ENCODE measurements at regions not wholly inside any gene's neighbourhood (a gene's known extent, or its start where the extent isn't known, plus 50 kb on each side); places are given as distances from the start of the nearest gene placed in this dataset.
"Not testable (repeated sequence)": the region's sequence is repeated elsewhere in the genome, so short reads cannot be mapped to it uniquely, and the experiment has no call there.

DNA sequence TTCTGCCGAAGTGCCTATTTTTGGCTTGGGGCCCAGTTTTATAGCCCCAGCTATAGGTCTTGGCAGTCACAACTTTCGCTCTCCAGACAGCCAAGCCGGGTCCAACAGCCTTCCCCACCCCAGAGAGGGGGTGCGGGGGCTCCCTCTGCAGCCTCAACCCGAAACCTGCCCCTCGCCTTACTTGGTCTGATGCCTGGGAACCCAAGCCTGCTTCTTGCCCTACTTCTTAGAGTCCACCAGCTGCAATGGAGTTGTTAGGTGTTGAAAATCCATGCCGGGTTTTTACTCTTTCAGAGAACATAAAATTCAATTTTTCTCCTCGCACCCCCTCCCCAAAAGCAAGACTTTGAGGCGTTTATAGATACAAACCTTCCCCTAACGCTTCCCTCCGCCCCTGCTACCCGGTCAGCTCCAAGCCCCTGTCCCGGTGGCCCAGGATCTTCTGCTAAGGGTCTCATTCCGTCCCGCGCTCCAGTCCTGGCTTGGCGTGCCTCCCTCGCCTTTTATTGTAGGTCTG is 116.7 kb downstream of the CRLF3 start:
- intact Hi-C loops (cut with DNase I, micrococcal nuclease); H3K36me3 ChIP-seq (ENCODE audit: insufficient read depth, low read length); H3K9me3 Mint-ChIP-seq; H3K9me3 ChIP-seq (ENCODE audit: control insufficient read depth in 1 of 2, insufficient read depth in 1 of 2, low read length in 2 of 2); CTCF ChIA-PET; H3K27me3 ChIP-seq (ENCODE audit: control insufficient read depth in 1 of 2, insufficient read depth in 2 of 2, low read length in 2 of 2); H3K27me3 Mint-ChIP-seq; H3K27ac ChIP-seq (ENCODE audit: low read depth in 1 of 2, low read length in 2 of 2): not testable (repeated sequence)
- POLR2A ChIA-PET = interaction anchor here (1.0 kb wide), 1 partner anchor 116 kb away, joined by 3 read pairs; no protein-coding TSS in a partner anchor
- Mint-ChIP-seq H3K4me1 (ENCODE audit: low read depth) (peaks cover 34% of the 10 kb centered on the region), H3K4me3 (peak overlapping the region; percentile 92), H3K27ac (peak overlapping the region; percentile 65), H3K36me3 (ENCODE audit: low read depth) (peaks cover 17% of the 10 kb centered on the region)
- Histone ChIP-seq H3K4me3 (ENCODE audit: low read length) (peak overlapping the region; percentile 78), H3K4me1 (ENCODE audit: insufficient read depth, low read length) (peaks cover 30% of the 10 kb centered on the region)
- DNase-seq (peak in 3 of 14 experiments; percentile 38 to 55 (median 40)), ATAC-seq (ENCODE audit: poor library complexity) (peak; percentile 21)

DNA sequence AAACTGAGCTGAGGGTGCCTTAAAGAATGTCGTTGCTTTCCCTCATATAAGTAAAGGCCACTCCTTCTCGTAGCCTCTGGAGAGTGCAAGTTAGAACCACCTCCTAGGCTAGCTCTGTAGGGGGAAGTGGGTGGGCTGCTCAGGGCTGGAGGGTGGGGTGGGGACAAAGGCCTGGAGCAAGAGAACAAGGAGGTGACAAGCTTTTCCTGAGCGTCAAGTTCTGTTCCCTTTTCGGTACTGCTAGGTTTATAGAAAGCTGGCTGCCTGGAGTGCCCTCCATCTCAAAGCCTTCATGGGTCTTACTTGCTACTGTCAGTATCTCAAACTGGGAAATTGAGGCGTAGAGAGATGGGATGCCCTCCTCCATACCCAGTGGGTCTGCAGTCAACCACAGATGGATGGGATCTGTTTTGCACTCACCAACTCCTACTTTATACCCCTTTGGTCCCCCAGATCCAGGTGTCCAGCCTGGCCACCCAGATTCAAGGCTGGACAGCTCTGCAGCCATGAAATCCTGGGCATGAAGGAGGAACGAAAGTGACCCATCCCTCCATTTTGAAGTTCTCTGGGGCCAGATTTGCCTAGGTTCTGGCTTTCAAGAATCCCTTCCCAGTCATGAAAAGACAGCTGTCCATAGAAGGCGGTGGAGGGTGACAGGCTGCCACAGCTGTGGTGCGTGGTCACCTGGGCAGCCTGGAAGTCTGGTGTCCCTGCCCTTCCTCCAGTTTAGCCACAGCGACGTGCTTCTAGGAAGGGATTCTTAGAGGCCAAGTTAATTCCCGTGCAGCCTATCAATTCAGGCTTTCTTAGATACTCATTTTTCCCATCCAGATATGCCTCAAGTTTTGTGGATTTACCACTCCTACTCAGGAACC is 117.8 kb downstream of the CRLF3 start:
- CTCF ChIA-PET = not testable (repeated sequence)
- Mint-ChIP-seq H3K4me3 (peak overlapping the region; percentile 72), H3K36me3 (ENCODE audit: low read depth) (peaks cover 17% of the 10 kb centered on the region)

DNA sequence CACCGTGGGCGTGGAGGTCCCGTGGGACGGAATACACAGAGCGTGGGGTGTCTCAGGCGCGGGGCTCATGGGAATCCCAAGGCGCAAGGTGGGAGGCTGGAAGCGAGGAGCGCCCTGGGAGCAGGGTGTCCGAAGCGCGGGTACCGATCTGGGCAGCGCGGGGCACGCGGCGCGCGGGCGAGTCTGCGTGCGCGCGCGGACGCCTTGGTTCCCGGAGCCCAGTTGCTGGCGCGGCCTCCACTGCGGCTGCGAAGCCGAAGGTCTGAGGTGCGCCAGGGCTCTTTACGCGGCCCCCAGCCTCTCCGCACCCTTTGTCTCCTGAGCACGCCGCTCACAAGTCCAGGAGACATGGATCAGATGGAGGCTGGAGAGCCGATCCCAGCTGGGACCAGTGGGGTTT is 118.5 kb downstream of the CRLF3 start:
- DNase-seq; H3K36me3 ChIP-seq (ENCODE audit: insufficient read depth, low read length); CTCF ChIA-PET; intact Hi-C loops (cut with DNase I, micrococcal nuclease); ATAC-seq (ENCODE audit: poor library complexity); H3K4me3 ChIP-seq (ENCODE audit: low read length); H3K27ac Mint-ChIP-seq; H3K27ac ChIP-seq (ENCODE audit: low read depth in 1 of 2, low read length in 2 of 2); H3K9me3 ChIP-seq (ENCODE audit: control insufficient read depth in 1 of 2, insufficient read depth in 1 of 2, low read length in 2 of 2); POLR2A ChIA-PET; H3K9me3 Mint-ChIP-seq; H3K27me3 ChIP-seq (ENCODE audit: control insufficient read depth in 1 of 2, insufficient read depth in 2 of 2, low read length in 2 of 2): not testable (repeated sequence)
- H3K4me1 ChIP-seq (ENCODE audit: insufficient read depth, low read length) = peaks cover 30% of the 10 kb centered on the region
- Mint-ChIP-seq H3K27me3 (peaks cover 16% of the 10 kb centered on the region), H3K4me3 (peak overlapping the region; percentile 46), H3K36me3 (ENCODE audit: low read depth) (peaks cover 13% of the 10 kb centered on the region), H3K4me1 (ENCODE audit: low read depth) (peaks cover 33% of the 10 kb centered on the region)

More for the DNA sequence above, 117.8 kb downstream of the CRLF3 start:
- H3K27ac Mint-ChIP-seq; DNase-seq; H3K9me3 Mint-ChIP-seq; H3K4me3 ChIP-seq (ENCODE audit: low read length); H3K27me3 ChIP-seq (ENCODE audit: control insufficient read depth in 1 of 2, insufficient read depth in 2 of 2, low read length in 2 of 2); H3K27me3 Mint-ChIP-seq; H3K27ac ChIP-seq (ENCODE audit: low read depth in 1 of 2, low read length in 2 of 2); ATAC-seq (ENCODE audit: poor library complexity); H3K36me3 ChIP-seq (ENCODE audit: insufficient read depth, low read length); intact Hi-C loops (cut with DNase I, micrococcal nuclease); H3K9me3 ChIP-seq (ENCODE audit: control insufficient read depth in 1 of 2, insufficient read depth in 1 of 2, low read length in 2 of 2): not testable (repeated sequence)
- peaks cover 30% of the 10 kb centered on the region for H3K4me1 ChIP-seq (ENCODE audit: insufficient read depth, low read length)
- peaks cover 34% of the 10 kb centered on the region for H3K4me1 Mint-ChIP-seq (ENCODE audit: low read depth)
- POLR2A ChIA-PET = interaction anchor here (1.0 kb wide), 1 partner anchor 117 kb away, joined by 3 read pairs; no protein-coding TSS in a partner anchor

DNA sequence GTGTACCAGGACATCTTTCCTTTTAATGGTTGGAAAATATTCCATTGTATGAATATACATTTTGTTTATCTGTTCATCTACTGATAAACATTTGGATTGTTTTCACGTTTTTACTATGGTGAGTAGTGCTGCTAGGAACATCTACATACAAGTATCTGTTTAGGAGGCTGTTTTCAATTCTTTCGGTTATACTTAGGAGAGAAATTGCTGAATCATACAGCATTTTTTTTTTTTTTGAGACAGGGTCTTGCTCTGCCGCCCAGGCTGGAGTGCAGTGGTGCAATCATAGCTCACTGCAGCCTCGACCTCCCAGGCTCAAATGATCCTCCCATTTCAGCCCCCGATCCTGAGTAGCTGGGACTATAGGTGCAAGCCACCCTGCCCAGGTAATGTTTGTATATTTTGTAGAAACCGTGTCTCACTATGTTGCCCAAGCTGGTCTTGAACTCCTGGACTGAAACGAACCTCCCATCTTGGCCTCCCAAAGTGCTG is 122.9 kb downstream of the CRLF3 start:
- Mint-ChIP-seq H3K27ac (no peak overlapping the region), H3K36me3 (ENCODE audit: low read depth) (no peaks in the 10 kb centered on the region), H3K4me3 (no peak overlapping the region), H3K9me3 (no peaks in the 10 kb centered on the region), H3K4me1 (ENCODE audit: low read depth) (peaks cover 16% of the 10 kb centered on the region), H3K27me3 (peaks cover 19% of the 10 kb centered on the region)
- Histone ChIP-seq H3K4me3 (ENCODE audit: low read length) (no peak overlapping the region), H3K9me3 (ENCODE audit: control insufficient read depth in 1 of 2, insufficient read depth in 1 of 2, low read length in 2 of 2) (no peaks in the 10 kb centered on the region), H3K36me3 (ENCODE audit: insufficient read depth, low read length) (no peaks in the 10 kb centered on the region), H3K27me3 (ENCODE audit: control insufficient read depth in 1 of 2, insufficient read depth in 2 of 2, low read length in 2 of 2) (peaks cover 0 to 4% of the 10 kb centered on the region in 2 experiments), H3K4me1 (ENCODE audit: insufficient read depth, low read length) (peaks cover 17% of the 10 kb centered on the region), H3K27ac (ENCODE audit: low read depth in 1 of 2, low read length in 2 of 2) (no peak overlapping the region)
- ChIA-PET CTCF (no interaction called here), POLR2A (no interaction called here)
- ATAC-seq (ENCODE audit: poor library complexity) (no peak), DNase-seq (no peak)
- intact Hi-C loops (cut with DNase I, micrococcal nuclease) = no loop called here
- TF ChIP-seq CTCF (IDR thresholded peaks at IDR 0.05) = no peak

GRCh38 chr17:30700833-30701232 is 123.7 kb downstream of the CRLF3 start:
- H3K4me3 ChIP-seq (ENCODE audit: low read length); intact Hi-C loops (cut with DNase I, micrococcal nuclease); H3K27ac ChIP-seq (ENCODE audit: low read depth in 1 of 2, low read length in 2 of 2); H3K4me1 Mint-ChIP-seq (ENCODE audit: low read depth); H3K36me3 ChIP-seq (ENCODE audit: insufficient read depth, low read length); DNase-seq; POLR2A ChIA-PET; ATAC-seq (ENCODE audit: poor library complexity); H3K9me3 ChIP-seq (ENCODE audit: control insufficient read depth in 1 of 2, insufficient read depth in 1 of 2, low read length in 2 of 2); H3K36me3 Mint-ChIP-seq (ENCODE audit: low read depth); H3K4me3 Mint-ChIP-seq; CTCF ChIA-PET; H3K27ac Mint-ChIP-seq; H3K9me3 Mint-ChIP-seq; H3K27me3 ChIP-seq (ENCODE audit: control insufficient read depth in 1 of 2, insufficient read depth in 2 of 2, low read length in 2 of 2): not testable (repeated sequence)
- H3K27me3 Mint-ChIP-seq = peaks cover 19% of the 10 kb centered on the region
- H3K4me1 ChIP-seq (ENCODE audit: insufficient read depth, low read length) = peaks cover 13% of the 10 kb centered on the region
